ENCODE measurements at regions not wholly inside any gene's neighbourhood (a gene's known extent, or its start where the extent isn't known, plus 50 kb on each side); places are given as distances from the start of the nearest gene placed in this dataset.

DNA sequence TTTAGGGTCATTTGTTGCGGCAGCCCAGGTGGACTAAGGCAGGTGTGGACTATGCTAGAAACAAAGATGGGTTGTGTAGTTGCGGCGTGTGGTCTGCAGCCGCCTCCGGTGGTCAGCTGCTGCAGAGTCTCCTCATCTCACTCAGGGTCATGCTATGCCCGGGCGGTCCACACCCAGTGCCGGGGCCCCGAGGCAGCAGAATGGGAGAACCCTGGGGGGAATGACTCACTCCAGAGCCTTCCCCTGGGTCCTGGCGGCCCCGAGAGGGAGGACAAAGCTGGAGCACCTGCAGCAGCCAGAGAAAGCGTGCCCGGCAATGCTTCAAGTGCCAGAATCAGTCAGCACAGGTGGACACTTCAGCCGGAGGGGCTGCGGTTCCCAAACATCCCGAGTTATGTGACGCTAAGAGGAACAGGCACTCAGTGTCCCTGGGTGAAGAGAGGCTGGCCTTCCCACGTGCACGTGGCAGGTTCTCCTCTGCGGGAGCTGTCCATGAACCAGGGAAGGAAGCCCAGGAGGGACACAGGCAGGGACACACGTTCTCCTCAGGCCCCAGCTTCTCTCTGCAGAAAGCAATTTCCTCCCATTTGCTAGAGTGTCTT is 289.6 kb upstream of the B3GAT1 start:
- no peaks in the 10 kb centered on the region for H3K9me3 ChIP-seq (ENCODE audit: control insufficient read depth, low read length)
- H3K4me1 ChIP-seq (ENCODE audit: control insufficient read depth in 1 of 2, insufficient read depth in 2 of 2, low read length in 2 of 2), result no peaks in the 10 kb centered on the region
- H3K27me3 ChIP-seq (ENCODE audit: control insufficient read depth in 1 of 2, insufficient read depth in 2 of 2, low read length in 1 of 2), result no peaks in the 10 kb centered on the region
- ATAC-seq (ENCODE audit: low FRiP score) (no peak), DNase-seq (no peak)
- intact Hi-C loops (cut with DNase I), result no loop called here
- H3K4me3 ChIP-seq (ENCODE audit: low read length in 2 of 2), result no peak overlapping the region
- no peak overlapping the region for H3K27ac ChIP-seq (ENCODE audit: low read depth in 1 of 2, low read length in 2 of 2)
- whole genome bisulfite sequencing, 2 donors, result 68 to 69% methylated on average over 21 of the region's 21 CpGs
- no peaks in the 10 kb centered on the region for H3K36me3 ChIP-seq (ENCODE audit: control insufficient read depth in 1 of 2, insufficient read depth in 2 of 2, low read length in 1 of 2)

DNA sequence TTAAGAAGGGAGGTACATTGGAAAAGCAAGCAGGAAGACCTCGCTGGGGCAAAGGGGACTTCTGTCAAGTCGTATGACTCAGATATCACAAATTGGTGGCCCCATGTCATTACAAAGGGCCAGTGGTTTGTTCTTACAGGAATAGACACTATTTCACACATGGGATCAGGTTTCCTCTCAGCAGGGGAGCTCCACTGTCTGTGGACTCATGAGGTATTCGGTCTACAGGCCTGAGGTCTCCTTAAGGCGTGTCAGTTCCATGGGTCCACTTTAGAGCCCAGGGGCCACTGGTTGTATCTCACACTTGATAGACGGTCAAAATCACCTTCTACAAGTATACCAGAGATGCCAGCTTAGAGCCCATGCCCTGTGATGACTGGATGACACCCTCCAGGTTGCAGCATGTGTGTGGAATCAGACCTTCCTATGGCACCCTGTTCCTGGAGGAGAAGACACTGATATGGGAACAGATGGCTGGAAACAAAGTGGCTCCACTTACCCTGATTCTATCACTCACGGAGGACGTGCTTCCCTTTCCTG is 288.1 kb upstream of the B3GAT1 start:
- no peaks in the 10 kb centered on the region for H3K27me3 ChIP-seq (ENCODE audit: control insufficient read depth in 1 of 2, insufficient read depth in 2 of 2, low read length in 1 of 2)
- no peaks in the 10 kb centered on the region for H3K4me1 ChIP-seq (ENCODE audit: control insufficient read depth in 1 of 2, insufficient read depth in 2 of 2, low read length in 2 of 2)
- no peak for ATAC-seq (ENCODE audit: low FRiP score)
- 81 to 89% methylated on average over 7 of the region's 7 CpGs for WGBS, 2 donors
- H3K9me3 ChIP-seq (ENCODE audit: control insufficient read depth, low read length), result no peaks in the 10 kb centered on the region
- H3K36me3 ChIP-seq (ENCODE audit: control insufficient read depth in 1 of 2, insufficient read depth in 2 of 2, low read length in 1 of 2), result no peaks in the 10 kb centered on the region
- no peak overlapping the region for H3K27ac ChIP-seq (ENCODE audit: low read depth in 1 of 2, low read length in 2 of 2)
- intact Hi-C loops (cut with DNase I), result no loop called here
- H3K4me3 ChIP-seq (ENCODE audit: low read length in 2 of 2), result no peak overlapping the region
- DNase-seq, result no peak

DNA sequence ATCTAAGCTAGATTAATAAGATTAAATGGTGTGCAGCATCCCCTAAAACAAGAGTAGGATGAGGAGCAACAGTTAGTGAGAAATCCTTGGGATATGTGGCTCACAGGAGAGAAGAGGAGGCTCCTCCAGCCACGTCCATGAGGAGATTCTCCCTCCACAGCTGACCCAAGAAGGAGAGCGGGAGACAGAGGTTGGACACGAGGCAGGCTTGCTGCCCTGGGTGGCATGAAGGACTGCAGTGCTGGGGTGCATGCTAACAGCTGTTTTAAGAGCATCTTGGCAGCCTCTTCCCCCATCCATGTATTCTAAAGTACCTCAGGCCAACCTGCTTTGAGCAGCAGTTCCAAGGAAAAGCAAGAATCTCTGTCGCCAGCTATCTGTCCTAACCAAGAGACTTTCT is 284.4 kb upstream of the B3GAT1 start:
- intact Hi-C loops (cut with DNase I), result no loop called here
- 67 to 69% methylated on average over 4 of the region's 4 CpGs for WGBS, 2 donors
- Histone ChIP-seq H3K27ac (ENCODE audit: low read depth in 1 of 2, low read length in 2 of 2) (no peak overlapping the region), H3K27me3 (ENCODE audit: control insufficient read depth in 1 of 2, insufficient read depth in 2 of 2, low read length in 1 of 2) (no peaks in the 10 kb centered on the region), H3K4me3 (ENCODE audit: low read length in 2 of 2) (no peak overlapping the region), H3K4me1 (ENCODE audit: control insufficient read depth in 1 of 2, insufficient read depth in 2 of 2, low read length in 2 of 2) (no peaks in the 10 kb centered on the region), H3K36me3 (ENCODE audit: control insufficient read depth in 1 of 2, insufficient read depth in 2 of 2, low read length in 1 of 2) (no peaks in the 10 kb centered on the region), H3K9me3 (ENCODE audit: control insufficient read depth, low read length) (no peaks in the 10 kb centered on the region)
- DNase-seq (no peak), ATAC-seq (ENCODE audit: low FRiP score) (no peak)

DNA sequence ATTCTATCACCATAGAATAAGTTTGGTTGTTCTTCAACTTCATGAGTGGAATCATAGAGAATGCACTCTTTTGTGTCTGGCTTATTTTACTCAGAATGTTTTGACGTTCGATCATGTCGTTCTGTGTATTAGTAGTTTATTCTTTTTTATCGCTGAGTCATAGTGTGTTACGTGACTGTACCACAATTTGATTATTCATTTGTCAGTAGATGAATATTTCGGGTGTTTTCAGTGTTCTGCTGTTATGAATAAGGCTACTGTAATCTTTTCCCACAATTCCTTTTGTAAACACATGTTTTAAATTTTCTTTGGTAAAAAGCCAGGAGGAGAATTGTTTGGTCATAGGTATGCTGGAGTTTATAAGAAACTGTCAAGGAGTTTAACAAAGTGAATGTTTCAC is 279.9 kb upstream of the B3GAT1 start:
- Histone ChIP-seq H3K4me1 (ENCODE audit: control insufficient read depth in 1 of 2, insufficient read depth in 2 of 2, low read length in 2 of 2) (no peaks in the 10 kb centered on the region), H3K36me3 (ENCODE audit: control insufficient read depth in 1 of 2, insufficient read depth in 2 of 2, low read length in 1 of 2) (no peaks in the 10 kb centered on the region), H3K27ac (ENCODE audit: low read depth in 1 of 2, low read length in 2 of 2) (no peak overlapping the region), H3K27me3 (ENCODE audit: control insufficient read depth in 1 of 2, insufficient read depth in 2 of 2, low read length in 1 of 2) (no peaks in the 10 kb centered on the region), H3K9me3 (ENCODE audit: control insufficient read depth, low read length) (no peaks in the 10 kb centered on the region), H3K4me3 (ENCODE audit: low read length in 2 of 2) (no peak overlapping the region)
- intact Hi-C loops (cut with DNase I), result no loop called here
- DNase-seq (no peak), ATAC-seq (ENCODE audit: low FRiP score) (no peak)
- WGBS, 2 donors, result 26 to 30% methylated on average over 6 of the region's 6 CpGs

DNA sequence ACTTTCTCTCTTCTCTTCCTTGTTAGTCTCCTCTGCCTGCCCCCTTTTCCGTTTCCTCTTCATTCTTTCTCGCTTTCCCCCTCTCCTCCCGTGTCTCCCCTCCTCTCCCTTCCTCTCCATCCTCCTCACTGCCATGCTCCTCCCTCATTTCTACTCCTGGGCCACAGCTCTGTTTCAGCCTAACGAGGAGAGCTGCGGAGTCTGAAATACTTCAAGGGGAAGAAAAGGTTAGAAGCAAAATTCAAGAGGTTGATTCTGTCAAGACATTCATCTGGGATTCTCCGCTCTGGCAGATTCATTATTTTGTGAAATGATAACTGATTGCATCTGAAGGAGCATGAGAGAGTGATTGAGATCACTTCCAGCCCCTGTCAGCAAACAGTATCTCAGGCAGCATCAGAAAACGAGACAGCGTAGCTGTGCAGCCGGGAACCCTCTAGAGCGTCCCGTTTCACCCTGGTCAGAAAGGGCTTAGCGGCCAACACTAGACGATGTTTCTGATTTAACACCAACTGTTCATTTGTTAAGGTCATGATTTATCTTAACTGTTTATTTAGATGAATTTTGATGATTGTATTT is 279.3 kb upstream of the B3GAT1 start:
- no peaks in the 10 kb centered on the region for H3K9me3 ChIP-seq (ENCODE audit: control insufficient read depth, low read length)
- H3K4me3 ChIP-seq (ENCODE audit: low read length in 2 of 2), result no peak overlapping the region
- intact Hi-C loops (cut with DNase I), result no loop called here
- no peaks in the 10 kb centered on the region for H3K36me3 ChIP-seq (ENCODE audit: control insufficient read depth in 1 of 2, insufficient read depth in 2 of 2, low read length in 1 of 2)
- no peak overlapping the region for H3K27ac ChIP-seq (ENCODE audit: low read depth in 1 of 2, low read length in 2 of 2)
- WGBS, 2 donors, result 63 to 70% methylated on average over 13 of the region's 13 CpGs
- no peaks in the 10 kb centered on the region for H3K27me3 ChIP-seq (ENCODE audit: control insufficient read depth in 1 of 2, insufficient read depth in 2 of 2, low read length in 1 of 2)
- ATAC-seq (ENCODE audit: low FRiP score), result no peak
- no peak for DNase-seq
- no peaks in the 10 kb centered on the region for H3K4me1 ChIP-seq (ENCODE audit: control insufficient read depth in 1 of 2, insufficient read depth in 2 of 2, low read length in 2 of 2)

DNA sequence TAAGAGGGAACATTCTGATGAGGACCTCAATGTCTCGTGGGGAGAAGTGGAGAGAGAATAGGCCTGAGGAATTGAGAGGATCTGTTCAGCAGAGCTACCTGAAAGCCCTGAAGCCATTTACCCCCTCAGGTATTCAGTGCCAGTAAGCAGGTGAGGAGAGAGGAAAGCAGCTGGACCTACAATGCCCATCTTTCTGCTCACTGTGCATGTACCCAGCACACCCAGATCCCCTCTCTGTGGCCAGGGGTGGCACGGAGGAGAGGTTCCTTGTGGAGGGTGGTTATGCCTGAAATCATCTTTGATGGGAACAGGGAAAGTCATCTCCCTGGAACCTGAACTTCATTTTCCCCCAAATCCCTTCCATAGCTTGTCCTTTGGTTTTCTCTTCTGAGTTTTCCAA is 277.8 kb upstream of the B3GAT1 start:
- H3K4me1 ChIP-seq (ENCODE audit: control insufficient read depth in 1 of 2, insufficient read depth in 2 of 2, low read length in 2 of 2), result no peaks in the 10 kb centered on the region
- no peaks in the 10 kb centered on the region for H3K27me3 ChIP-seq (ENCODE audit: control insufficient read depth in 1 of 2, insufficient read depth in 2 of 2, low read length in 1 of 2)
- H3K9me3 ChIP-seq (ENCODE audit: control insufficient read depth, low read length), result no peaks in the 10 kb centered on the region
- intact Hi-C loops (cut with DNase I), result no loop called here
- ATAC-seq (ENCODE audit: low FRiP score), result no peak
- H3K27ac ChIP-seq (ENCODE audit: low read depth in 1 of 2, low read length in 2 of 2), result no peak overlapping the region
- DNase-seq, result no peak
- 80 to 83% methylated on average over 2 of the region's 2 CpGs for WGBS, 2 donors
- H3K4me3 ChIP-seq (ENCODE audit: low read length in 2 of 2), result no peak overlapping the region
- H3K36me3 ChIP-seq (ENCODE audit: control insufficient read depth in 1 of 2, insufficient read depth in 2 of 2, low read length in 1 of 2), result no peaks in the 10 kb centered on the region

DNA sequence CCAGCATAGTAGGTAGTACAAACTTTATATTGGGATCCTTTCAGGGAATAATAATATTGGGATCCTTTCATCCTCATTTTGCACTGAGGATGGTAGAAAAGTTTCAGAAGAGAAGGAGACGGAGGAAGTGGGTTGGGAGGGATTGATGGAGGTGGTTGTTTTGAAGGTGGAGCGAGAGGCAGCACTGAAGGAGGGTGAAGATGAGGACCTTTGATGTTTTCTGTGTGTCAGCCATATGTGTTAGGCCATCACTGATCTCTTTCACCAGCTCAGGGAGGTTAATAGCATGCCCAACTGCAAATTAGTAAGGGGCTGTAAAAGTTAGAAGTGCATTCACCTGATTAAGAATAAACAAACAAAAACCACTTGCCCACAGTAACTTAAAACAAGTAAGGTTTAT is 275.5 kb upstream of the B3GAT1 start:
- no peaks in the 10 kb centered on the region for H3K36me3 ChIP-seq (ENCODE audit: control insufficient read depth in 1 of 2, insufficient read depth in 2 of 2, low read length in 1 of 2)
- H3K9me3 ChIP-seq (ENCODE audit: control insufficient read depth, low read length), result no peaks in the 10 kb centered on the region
- WGBS, 2 donors, result 67 to 80% methylated on average over 2 of the region's 2 CpGs
- no peak overlapping the region for H3K4me3 ChIP-seq (ENCODE audit: low read length in 2 of 2)
- H3K4me1 ChIP-seq (ENCODE audit: control insufficient read depth in 1 of 2, insufficient read depth in 2 of 2, low read length in 2 of 2), result no peaks in the 10 kb centered on the region
- ATAC-seq (ENCODE audit: low FRiP score), result no peak
- no peak overlapping the region for H3K27ac ChIP-seq (ENCODE audit: low read depth in 1 of 2, low read length in 2 of 2)
- intact Hi-C loops (cut with DNase I), result no loop called here
- DNase-seq, result no peak
- H3K27me3 ChIP-seq (ENCODE audit: control insufficient read depth in 1 of 2, insufficient read depth in 2 of 2, low read length in 1 of 2), result no peaks in the 10 kb centered on the region

DNA sequence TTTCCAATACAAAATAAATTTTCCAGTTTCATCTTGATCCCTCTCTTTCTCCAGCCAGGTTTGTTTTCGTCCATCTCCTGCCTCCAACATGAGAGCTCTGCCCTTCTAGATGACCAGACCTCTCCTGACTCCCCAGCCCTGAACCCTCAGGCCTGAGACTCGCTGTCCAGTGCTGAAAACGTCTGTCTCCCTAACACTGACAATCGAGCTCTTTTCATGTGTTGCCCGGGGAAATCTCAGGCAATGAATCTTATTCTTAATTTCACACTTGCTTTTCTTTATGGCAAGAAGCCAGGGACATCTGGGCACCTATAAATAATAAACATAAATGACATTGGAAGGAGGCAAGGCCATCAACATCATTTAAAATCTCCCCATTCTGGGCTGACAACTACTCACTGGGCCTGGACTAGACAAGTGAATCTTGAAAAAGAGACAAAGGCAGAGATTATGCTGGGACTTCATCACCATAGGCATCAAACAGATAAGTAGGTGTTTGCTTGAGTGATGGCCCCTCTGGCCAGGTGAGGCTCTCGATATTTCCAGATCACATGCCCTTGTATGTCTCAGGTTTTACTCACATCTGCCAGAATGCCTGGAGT is 274.5 kb upstream of the B3GAT1 start:
- no peak for DNase-seq
- Histone ChIP-seq H3K9me3 (ENCODE audit: control insufficient read depth, low read length) (no peaks in the 10 kb centered on the region), H3K27ac (ENCODE audit: low read depth in 1 of 2, low read length in 2 of 2) (no peak overlapping the region), H3K27me3 (ENCODE audit: control insufficient read depth in 1 of 2, insufficient read depth in 2 of 2, low read length in 1 of 2) (no peaks in the 10 kb centered on the region), H3K36me3 (ENCODE audit: control insufficient read depth in 1 of 2, insufficient read depth in 2 of 2, low read length in 1 of 2) (no peaks in the 10 kb centered on the region), H3K4me1 (ENCODE audit: control insufficient read depth in 1 of 2, insufficient read depth in 2 of 2, low read length in 2 of 2) (no peaks in the 10 kb centered on the region), H3K4me3 (ENCODE audit: low read length in 2 of 2) (no peak overlapping the region)
- WGBS, 2 donors, result 32 to 33% methylated on average over 6 of the region's 6 CpGs
- ATAC-seq (ENCODE audit: low FRiP score), result no peak
- intact Hi-C loops (cut with DNase I), result no loop called here

DNA sequence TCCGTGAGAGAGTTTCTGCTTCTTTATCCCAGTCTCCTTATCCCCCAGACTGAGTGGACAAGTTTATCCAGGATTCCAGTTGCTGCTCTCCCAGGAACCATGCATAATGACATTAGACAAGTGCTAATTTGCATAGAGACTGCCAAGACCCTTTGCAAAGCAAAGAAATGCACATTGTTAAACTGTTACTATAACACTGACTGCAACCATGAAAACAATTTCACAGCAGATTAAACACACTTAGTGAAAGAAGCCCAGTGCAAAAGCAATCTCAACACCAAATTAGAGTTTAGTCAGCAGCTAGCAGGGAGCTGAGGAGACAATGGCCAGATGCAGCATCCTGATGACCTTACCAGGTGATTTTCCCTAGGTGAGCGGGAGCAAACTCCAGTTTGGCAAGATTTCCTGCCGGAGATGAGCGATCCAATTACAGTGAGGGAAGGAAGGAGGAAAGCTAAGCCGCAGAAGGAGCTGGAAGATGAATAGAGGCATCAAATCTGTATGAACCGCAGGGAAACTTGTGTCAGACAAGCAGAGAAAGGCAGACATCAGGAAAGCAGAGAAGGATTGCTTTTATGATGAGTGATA is 273.8 kb upstream of the B3GAT1 start:
- Histone ChIP-seq H3K27me3 (ENCODE audit: control insufficient read depth in 1 of 2, insufficient read depth in 2 of 2, low read length in 1 of 2) (no peaks in the 10 kb centered on the region), H3K27ac (ENCODE audit: low read depth in 1 of 2, low read length in 2 of 2) (no peak overlapping the region), H3K4me3 (ENCODE audit: low read length in 2 of 2) (no peak overlapping the region), H3K36me3 (ENCODE audit: control insufficient read depth in 1 of 2, insufficient read depth in 2 of 2, low read length in 1 of 2) (no peaks in the 10 kb centered on the region), H3K4me1 (ENCODE audit: control insufficient read depth in 1 of 2, insufficient read depth in 2 of 2, low read length in 2 of 2) (no peaks in the 10 kb centered on the region), H3K9me3 (ENCODE audit: control insufficient read depth, low read length) (no peaks in the 10 kb centered on the region)
- no peak for ATAC-seq (ENCODE audit: low FRiP score)
- DNase-seq, result no peak
- intact Hi-C loops (cut with DNase I), result no loop called here
- whole genome bisulfite sequencing, 2 donors, result 75 to 82% methylated on average over 6 of the region's 6 CpGs

All from aorta (tissue), 5 donors.